ENCODE measurements at regions not wholly inside any gene's neighbourhood (a gene's known extent, or its start where the extent isn't known, plus 50 kb on each side); places are given as distances from the start of the nearest gene placed in this dataset.

DNA sequence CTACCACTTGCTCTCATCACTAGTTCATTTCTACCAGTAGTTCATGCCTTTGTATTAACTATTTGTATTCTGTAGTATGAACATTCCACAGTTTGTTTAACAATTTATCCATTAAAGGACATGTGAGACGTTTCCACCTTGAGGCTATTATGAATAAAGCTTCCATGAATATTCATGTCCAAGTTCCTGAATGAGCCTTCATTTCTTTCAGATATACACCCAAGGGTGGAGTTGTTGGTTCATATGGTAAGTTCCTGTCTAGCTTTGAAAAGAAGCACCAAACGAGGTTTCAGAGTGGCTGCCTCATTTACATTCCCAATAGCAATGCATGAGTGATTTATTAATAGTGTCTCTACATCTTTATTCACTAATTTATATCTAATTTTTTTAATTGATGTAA is 407.8 kb upstream of the C16orf82 start:
- H3K27me3 ChIP-seq = no peaks in the 10 kb centered on the region
- no peaks in the 10 kb centered on the region for H3K9me3 ChIP-seq
- TF ChIP-seq, protein P1, sequence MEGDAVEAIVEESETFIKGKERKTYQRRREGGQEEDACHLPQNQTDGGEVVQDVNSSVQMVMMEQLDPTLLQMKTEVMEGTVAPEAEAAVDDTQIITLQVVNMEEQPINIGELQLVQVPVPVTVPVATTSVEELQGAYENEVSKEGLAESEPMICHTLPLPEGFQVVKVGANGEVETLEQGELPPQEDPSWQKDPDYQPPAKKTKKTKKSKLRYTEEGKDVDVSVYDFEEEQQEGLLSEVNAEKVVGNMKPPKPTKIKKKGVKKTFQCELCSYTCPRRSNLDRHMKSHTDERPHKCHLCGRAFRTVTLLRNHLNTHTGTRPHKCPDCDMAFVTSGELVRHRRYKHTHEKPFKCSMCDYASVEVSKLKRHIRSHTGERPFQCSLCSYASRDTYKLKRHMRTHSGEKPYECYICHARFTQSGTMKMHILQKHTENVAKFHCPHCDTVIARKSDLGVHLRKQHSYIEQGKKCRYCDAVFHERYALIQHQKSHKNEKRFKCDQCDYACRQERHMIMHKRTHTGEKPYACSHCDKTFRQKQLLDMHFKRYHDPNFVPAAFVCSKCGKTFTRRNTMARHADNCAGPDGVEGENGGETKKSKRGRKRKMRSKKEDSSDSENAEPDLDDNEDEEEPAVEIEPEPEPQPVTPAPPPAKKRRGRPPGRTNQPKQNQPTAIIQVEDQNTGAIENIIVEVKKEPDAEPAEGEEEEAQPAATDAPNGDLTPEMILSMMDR (IDR thresholded peaks at IDR 0.05) = no peak
- H3K4me3 ChIP-seq = no peak overlapping the region
- no peak overlapping the region for H3K9ac ChIP-seq (ENCODE audit: low read depth in 2 of 2, low read length in 2 of 2)
- no peak for DNase-seq
- H3K4me1 ChIP-seq = no peaks in the 10 kb centered on the region
- intact Hi-C loops (cut with DNase I) = no loop called here
- H3K27ac ChIP-seq = no peak overlapping the region
- no peaks in the 10 kb centered on the region for H3K36me3 ChIP-seq

DNA sequence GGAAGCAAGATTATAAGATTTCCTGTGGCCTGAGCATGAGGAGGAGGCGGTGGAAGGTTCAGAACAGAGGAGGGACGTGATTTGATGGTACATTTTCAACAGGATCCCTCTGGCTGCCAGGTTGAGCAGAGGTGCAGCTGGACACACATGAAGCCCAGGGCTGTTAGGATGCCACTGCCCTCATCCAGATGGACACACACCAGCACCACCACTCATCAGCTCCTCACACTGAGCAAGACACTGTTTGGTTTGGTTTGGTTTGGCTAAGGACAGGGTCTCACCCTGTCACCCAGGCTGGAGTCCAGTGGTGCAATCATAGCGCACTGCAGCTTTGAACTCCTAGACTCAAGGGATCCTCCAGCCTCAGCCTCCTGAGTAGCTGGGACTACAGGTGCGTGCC is 402.6 kb upstream of the C16orf82 start:
- intact Hi-C loops (cut with DNase I) = no loop called here
- Histone ChIP-seq H3K36me3 (no peaks in the 10 kb centered on the region), H3K4me1 (no peaks in the 10 kb centered on the region), H3K9me3 (no peaks in the 10 kb centered on the region), H3K4me3 (no peak overlapping the region), H3K27me3 (no peaks in the 10 kb centered on the region), H3K9ac (ENCODE audit: low read depth in 2 of 2, low read length in 2 of 2) (no peak overlapping the region), H3K27ac (no peak overlapping the region)
- TF ChIP-seq, protein P1 (IDR thresholded peaks at IDR 0.05) = no peak
- DNase-seq = no peak

DNA sequence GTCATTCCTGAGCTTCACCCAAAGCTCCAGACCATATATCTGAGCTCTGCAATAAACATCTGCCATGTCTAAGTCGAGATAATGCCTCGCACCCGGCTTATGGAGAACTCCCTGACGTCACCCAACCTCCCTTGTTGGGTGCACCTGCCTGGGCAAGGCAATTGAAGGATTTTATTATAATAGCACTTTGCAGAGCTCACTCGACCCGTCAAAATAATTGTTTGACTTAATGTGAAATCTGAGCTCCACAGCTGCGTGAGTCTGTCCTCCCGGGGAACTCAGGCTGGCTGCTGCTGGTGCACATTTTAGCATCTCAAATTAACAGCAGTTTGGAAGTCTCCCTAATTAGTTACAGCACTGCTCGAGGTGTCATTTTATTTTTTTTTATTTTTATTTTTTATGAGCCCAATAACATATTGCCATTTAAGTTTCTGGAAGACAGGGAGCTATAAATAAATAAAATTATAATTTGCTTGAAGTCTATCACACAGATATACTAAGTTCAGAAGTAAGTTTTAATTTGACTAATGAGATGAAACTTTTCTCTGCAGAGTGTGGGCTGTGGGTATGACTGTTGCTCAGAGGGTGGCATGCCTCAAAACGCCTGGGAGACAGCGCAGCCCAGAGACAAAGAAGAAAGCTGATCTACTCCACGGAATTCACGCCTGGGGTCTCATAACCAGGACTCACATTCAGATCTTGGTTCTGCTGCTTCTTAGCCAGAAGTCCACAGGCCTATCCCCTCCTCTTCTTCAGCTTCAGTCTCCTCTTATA is 401.4 kb upstream of the C16orf82 start:
- intact Hi-C loops (cut with DNase I) = no loop called here
- Histone ChIP-seq H3K9ac (ENCODE audit: low read depth in 2 of 2, low read length in 2 of 2) (no peak overlapping the region), H3K4me1 (no peaks in the 10 kb centered on the region)

DNA sequence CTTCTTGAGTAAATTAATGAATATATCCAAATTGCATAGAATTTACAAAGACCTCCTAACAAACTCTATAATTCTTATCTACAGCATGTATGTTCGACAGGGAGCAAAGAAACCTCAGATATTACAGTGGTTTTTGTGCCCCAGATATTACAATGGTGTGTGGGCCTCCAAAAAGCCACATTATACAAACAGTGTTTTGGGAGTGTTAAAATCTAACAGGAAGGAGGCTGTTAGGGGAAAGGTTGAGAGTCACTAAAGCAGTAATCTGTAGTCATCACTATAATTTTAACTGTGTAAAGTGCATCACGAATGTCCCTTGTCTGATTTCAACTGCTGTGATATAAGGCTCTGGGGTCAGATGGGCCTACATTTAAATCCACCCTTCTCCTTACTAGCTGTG is 400.2 kb upstream of the C16orf82 start:
- intact Hi-C loops (cut with DNase I) = no loop called here
- H3K4me3 ChIP-seq = no peak overlapping the region
- TF ChIP-seq, protein P1 (IDR thresholded peaks at IDR 0.05) = no peak
- no peak overlapping the region for H3K9ac ChIP-seq (ENCODE audit: low read depth in 2 of 2, low read length in 2 of 2)
- H3K27me3 ChIP-seq = no peaks in the 10 kb centered on the region
- no peaks in the 10 kb centered on the region for H3K36me3 ChIP-seq
- no peak for DNase-seq
- no peaks in the 10 kb centered on the region for H3K9me3 ChIP-seq
- H3K4me1 ChIP-seq = no peaks in the 10 kb centered on the region
- no peak overlapping the region for H3K27ac ChIP-seq

More for the DNA sequence above, 401.4 kb upstream of the C16orf82 start:
- no peak overlapping the region for H3K4me3 ChIP-seq
- no peaks in the 10 kb centered on the region for H3K36me3 ChIP-seq
- H3K27ac ChIP-seq = no peak overlapping the region
- DNase-seq = no peak
- H3K9me3 ChIP-seq = no peaks in the 10 kb centered on the region
- TF ChIP-seq, protein P1 (IDR thresholded peaks at IDR 0.05) = no peak
- H3K27me3 ChIP-seq = no peaks in the 10 kb centered on the region

DNA sequence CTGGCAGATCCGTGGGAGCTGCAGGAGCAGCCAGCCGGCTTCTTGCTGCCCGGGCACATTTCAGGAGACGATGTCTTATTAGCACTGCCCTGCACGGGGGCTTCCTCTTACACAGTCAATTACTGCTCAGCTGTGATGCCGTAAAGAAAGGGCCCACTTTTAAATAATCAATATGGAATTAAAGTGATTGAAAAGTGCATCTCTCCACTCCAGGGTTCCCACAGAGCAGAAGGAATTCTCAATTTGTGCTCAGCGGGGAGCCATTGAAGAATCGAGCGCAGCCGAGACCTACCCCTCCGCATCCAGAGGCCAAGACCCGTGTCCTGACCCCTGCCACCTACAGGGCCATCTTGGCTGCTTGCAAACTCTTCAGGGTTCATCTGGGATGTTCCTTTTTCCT is 399.4 kb upstream of the C16orf82 start:
- intact Hi-C loops (cut with DNase I) = no loop called here
- no peaks in the 10 kb centered on the region for H3K9me3 ChIP-seq
- no peak overlapping the region for H3K4me3 ChIP-seq
- H3K27me3 ChIP-seq = no peaks in the 10 kb centered on the region
- no peaks in the 10 kb centered on the region for H3K4me1 ChIP-seq
- H3K36me3 ChIP-seq = no peaks in the 10 kb centered on the region
- H3K27ac ChIP-seq = no peak overlapping the region
- no peak for DNase-seq
- H3K9ac ChIP-seq (ENCODE audit: low read depth in 2 of 2, low read length in 2 of 2) = no peak overlapping the region
- TF ChIP-seq, protein P1 (IDR thresholded peaks at IDR 0.05) = no peak
